GM19468 (cell line): ENCODE measurements at regions not wholly inside any gene's neighbourhood (a gene's known extent, or its start where the extent isn't known, plus 50 kb on each side); places are given as distances from the start of the nearest gene placed in this dataset.
"Not testable (repeated sequence)": the region's sequence is repeated elsewhere in the genome, so short reads cannot be mapped to it uniquely, and the experiment has no call there.

Experiments used
- ATAC-seq: cut with Tn5 transposase; IDR thresholded peaks from one replicate; pipeline ENCODE4 v1.9.1; 2021; ENCODE audit warnings: mild to moderate bottlenecking, moderate library complexity, moderate number of reproducible peaks; ENCODE audit not compliant: unreplicated experiment; ENCODE audit errors: extremely low read depth

GRCh38 chr22:49678137-49678841 lies 149.4 kb downstream of the BRD1 start:
- ATAC-seq, result no peak

- no peak for ATAC-seq
Observed at GRCh38 chr22:49677495-49677889, 150.2 kb downstream of the BRD1 start.

GRCh38 chr22:49676783-49677494 lies 150.7 kb downstream of the BRD1 start:
- no peak for ATAC-seq

GRCh38 chr22:49676230-49676629 lies 151.4 kb downstream of the BRD1 start:
- ATAC-seq, result no peak

- ATAC-seq, result no peak
Observed at GRCh38 chr22:49674479-49675050, 153.1 kb downstream of the BRD1 start.

GRCh38 chr22:49673048-49673447 lies 154.6 kb downstream of the BRD1 start:
- ATAC-seq, result no peak

- no peak for ATAC-seq
Observed at GRCh38 chr22:49672014-49672516, 155.6 kb downstream of the BRD1 start.

GRCh38 chr22:49671331-49672013 lies 156.2 kb downstream of the BRD1 start:
- no peak for ATAC-seq

- no peak for ATAC-seq
Observed at GRCh38 chr22:49670456-49671330, 157.0 kb downstream of the BRD1 start.

GRCh38 chr22:49669969-49670455 lies 157.7 kb downstream of the BRD1 start:
- ATAC-seq, result not testable (repeated sequence)

- ATAC-seq, result not testable (repeated sequence)
Observed at GRCh38 chr22:49669427-49669968, 158.2 kb downstream of the BRD1 start.

GRCh38 chr22:49668402-49668801 lies 159.3 kb downstream of the BRD1 start:
- no peak for ATAC-seq

GRCh38 chr22:49667236-49667635 lies 160.4 kb downstream of the BRD1 start:
- no peak for ATAC-seq

GRCh38 chr22:49666146-49666809 lies 161.4 kb downstream of the BRD1 start:
- ATAC-seq, result no peak

- ATAC-seq, result no peak
Observed at GRCh38 chr22:49664891-49665290, 162.8 kb downstream of the BRD1 start.

- no peak for ATAC-seq
Observed at GRCh38 chr22:49664371-49664881, 163.2 kb downstream of the BRD1 start.

GRCh38 chr22:49663823-49664222 lies 163.8 kb downstream of the BRD1 start:
- ATAC-seq, result no peak

GRCh38 chr22:49663311-49663711 lies 164.4 kb downstream of the BRD1 start:
- no peak for ATAC-seq

GRCh38 chr22:49662681-49663080 lies 165.0 kb downstream of the BRD1 start:
- ATAC-seq, result no peak
